HuH-7 (cell line): ENCODE measurements at regions not wholly inside any gene's neighbourhood (a gene's known extent, or its start where the extent isn't known, plus 50 kb on each side); places are given as distances from the start of the nearest gene placed in this dataset.

Source experiments
- DNase-seq: peaks from one replicate; pipeline ENCODE4 v3.0.0; 2011; ENCODE audit warnings: low spot score

DNA sequence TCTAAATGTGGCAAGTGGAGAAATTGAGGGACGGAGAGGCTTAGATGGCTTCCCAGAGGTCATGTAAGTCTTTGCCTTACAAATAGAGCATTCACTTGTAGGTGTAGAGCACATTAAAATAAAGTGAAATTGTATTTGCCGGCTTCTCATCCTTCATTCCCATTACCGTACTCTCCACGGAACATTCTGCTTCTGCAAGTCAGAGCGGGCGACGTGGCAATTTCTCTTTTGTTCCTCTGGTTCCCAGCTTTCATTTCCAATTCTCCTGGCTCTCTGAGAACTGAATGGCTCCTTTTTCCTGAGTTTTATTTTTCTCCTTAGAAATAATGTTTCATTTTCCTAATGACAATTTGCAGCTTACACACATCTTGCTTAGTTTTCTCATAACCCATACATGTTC lies 51.3 kb upstream of the PFKP start:
- DNase-seq: no peak

DNA sequence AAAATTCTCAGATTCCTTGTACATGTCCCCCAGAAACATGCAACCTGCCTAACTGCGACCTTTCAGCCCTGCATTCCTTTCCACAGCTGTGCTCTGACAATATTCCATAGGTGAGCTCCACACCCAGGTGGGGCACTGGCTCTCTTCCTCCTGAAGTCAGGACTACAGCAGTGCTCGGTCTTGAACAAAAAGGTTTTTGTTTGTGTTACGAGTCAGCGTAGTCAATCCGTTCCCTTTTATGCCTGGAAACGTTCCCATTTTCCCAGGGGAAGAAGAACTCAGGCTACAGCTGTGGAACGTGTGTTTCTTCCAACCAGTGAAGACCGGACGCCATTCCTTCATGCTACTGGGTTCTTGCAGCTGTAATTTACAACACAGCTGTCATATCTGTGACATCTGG lies 52.4 kb upstream of the PFKP start:
- no peak for DNase-seq

DNA sequence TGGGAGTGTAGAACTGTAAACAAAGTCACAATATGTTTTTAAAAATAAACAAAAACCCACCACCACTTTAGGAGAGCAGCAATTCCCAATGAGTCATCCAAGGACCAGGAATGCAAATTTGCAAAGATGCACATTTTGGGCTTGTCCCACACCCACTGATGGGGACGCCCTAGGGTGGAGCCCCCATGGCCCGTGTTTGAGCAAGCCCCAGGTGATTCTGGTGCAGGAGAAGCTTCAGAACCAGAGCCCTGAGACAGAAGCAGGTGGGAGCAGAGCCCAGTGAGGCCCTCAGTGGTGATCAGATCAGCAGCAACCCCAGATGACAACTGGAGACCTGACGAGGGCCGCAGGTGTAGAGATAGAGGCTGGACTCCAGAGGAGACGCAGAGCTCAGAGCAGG lies 55.1 kb upstream of the PFKP start:
- no peak for DNase-seq

DNA sequence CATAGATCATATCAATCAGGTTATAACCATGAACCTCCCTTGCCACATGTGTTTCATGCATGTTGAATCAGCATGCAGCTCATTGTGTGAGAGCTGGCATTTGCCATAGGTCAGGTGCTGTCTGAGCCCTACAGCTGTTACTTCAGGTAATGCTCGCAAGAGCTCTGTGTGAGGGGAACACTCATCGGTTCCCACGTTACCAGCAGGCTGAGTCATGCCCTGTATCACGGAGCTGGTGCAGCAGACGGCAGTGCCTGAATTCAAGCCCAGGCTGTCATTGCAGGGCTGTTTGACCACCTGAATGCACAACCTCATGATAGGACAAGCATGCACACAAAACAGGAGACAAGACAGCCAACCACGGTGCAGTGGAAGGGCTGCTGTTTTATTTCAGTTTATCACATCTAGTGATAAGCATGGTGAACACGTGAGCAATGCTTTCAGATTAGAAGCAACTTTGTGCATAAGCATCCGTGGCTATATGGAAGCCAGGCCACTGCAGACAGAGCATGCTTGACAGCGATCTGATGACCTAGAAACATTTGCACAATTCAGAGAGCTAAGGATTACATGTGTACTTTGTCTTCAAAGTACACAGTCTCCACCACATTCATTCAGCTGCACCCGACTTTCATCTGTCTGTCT lies 56.4 kb upstream of the PFKP start:
- DNase-seq: no peak

DNA sequence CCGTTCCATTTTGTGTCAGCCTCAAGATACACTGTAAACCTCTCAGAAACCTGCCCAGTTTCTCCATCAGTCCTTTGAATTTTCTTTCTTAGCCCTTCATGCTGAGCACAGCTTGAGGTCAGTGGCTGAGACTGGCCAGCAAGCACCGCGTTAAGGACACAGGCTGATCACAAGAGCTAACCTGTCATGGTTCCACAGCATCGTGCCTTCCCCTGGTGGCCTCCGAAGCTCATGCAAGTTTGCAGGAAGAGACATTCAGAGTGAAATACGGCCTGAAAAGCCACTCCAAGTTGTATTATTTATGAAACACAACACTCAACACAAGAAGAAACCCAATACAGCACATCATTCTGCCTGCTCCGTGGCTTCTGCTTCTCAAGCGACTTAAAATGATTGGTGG lies 57.0 kb upstream of the PFKP start:
- DNase-seq: no peak

DNA sequence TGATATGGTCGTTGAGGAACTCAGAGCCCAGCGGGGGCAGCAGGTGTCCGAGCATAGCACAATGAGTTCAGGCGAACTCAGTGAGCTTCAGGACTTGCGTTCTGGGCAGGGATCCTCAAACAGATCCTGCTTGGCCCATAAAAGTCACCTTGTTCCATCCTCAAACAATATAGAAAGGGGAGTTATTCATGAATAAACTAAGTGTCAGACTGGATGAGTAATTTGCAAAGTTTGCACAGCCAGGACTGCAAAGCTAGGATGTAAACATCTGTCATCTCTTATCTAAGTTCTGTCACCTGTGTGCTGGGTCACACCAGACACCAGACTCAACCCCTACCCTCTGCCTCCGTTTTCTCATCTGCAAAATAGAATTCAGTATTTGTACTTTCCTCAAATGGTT lies 58.0 kb upstream of the PFKP start:
- DNase-seq: no peak

DNA sequence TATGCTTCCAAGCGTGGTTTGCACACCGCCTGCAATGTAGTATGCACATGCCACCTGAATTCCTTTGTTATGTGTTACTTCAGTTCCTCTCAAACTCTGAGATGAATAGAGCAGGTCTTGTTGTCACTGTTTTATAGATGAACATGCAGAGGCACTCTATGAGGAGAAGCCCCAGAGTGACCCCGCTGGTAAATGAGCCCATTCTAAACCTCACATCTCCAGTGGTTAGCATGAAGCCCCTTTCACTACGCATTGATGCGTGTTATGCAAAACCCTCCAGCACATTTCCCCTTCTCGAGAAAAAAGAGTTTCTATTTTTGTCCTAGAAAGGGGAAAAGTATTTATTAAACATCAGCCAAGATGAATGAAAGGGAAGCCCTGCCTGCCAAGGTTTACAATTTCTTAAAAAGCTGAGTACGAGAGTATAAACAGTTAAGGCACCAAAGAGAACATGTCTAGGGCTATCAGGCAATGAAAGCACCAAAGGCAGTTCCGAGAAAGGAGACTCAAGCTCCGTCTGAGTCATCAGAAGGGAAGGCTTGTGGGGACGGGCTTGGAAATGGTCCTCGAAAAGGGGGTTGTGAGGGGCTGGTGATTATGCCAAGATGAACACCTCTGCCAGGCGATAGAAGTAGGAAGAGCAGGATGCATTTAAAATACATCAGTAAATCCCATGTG lies 58.7 kb upstream of the PFKP start:
- no peak for DNase-seq

DNA sequence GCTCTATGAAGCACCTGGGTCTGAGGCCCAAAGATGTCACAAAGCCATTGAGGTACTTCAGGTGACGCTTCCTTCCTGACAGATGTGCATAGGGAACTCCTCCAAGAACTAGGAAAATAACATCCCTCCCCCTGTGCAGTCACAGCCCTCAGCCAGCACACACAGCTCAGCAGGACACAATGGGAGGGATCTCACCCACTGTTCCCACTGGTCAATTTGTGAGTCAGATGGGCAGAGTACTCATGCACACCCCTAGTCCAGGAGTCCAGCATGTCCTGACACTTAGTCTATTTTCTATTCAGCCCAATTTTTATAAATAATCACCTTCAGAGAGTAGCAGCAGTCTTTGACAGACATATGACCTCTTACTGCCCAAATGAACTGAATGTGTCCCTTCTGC lies 60.7 kb upstream of the PFKP start:
- DNase-seq: no peak

DNA sequence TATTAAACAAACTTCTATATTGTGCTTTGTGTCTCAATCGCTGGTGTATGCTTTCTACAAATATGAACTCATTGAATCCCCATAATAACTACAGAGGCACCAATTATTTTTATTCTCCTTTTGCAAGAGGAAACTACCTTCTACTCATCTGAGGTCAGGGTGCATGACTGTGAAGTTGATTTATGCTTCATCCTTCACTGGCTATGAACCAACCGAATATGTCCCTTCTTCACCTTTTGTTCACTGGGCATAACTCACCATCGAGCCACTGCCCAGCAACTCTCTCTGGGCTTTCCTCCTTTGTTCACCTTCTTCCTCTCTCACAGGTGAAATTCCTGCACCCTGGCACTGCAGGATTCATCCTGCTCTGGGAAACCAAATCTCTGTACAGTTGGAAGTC lies 61.3 kb upstream of the PFKP start:
- DNase-seq: no peak

DNA sequence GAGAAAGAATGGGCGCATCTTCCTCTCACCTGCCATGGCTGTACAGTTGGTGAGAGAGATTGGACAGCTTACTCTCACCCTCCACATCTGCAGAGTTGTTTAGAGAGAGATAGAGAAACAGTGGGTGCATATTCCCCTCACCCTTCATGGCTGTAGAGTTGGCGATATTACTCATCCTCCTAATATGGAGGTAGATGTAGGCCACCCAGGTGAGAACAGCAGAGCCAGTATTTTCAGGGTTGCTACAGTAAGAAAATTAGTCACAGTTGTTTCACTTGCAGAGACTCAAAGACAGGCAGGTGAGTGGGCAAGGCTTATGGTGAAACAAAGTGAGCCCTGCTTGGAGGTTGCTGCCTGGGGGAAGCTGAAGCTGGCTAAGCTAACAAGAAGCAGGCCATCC lies 65.0 kb upstream of the PFKP start:
- no peak for DNase-seq

DNA sequence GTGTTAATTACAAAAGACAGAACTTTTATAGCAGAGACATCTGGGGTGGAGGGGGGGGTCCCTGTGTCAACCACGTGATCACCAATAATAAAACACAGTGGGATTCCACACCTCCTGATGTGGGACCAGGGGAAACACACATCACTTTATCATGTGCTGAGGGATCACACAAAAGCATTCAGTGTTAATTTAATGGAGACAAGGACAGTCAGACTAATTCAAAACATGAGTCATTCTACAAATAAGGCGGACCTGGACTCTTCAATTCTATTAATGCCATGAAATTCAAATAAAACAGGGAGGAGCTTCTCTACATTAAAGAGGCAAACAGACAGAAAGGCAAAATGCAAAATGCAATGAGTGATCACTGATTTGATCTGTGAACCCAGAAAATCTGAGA lies 67.3 kb upstream of the PFKP start:
- DNase-seq: no peak

DNA sequence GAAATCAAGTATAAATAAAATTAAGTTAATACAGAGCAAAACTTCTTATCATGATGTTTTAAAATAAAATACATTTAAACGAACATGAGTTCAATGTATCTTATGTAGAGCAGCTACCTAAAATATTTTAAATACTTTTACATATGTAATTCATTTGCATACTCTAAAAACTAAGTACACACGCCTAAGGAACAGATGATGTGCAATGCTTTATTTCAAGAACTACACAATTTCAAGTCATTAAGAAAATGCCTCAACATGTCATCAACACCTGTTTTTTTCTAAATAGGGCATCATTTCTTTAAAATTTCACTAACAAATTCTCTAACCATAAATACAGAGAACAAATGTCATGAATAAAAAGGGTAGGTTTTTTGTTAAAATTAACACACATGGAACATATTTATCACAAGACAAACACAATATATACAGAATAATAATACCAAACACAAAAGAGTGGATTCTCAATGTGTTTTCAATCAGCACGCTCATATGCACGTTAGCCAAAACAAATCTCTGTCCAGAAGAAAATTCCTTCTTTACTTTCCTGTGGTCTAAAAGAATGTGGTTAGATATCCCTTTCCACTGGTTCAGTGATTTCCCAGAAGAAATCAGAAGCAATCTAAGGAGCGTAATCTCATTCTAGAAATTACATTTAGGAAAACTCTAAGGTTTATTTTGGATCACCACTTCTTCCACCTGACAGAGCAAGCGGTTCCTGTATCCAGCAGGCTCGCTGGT lies 73.0 kb upstream of the PFKP start:
- no peak for DNase-seq

DNA sequence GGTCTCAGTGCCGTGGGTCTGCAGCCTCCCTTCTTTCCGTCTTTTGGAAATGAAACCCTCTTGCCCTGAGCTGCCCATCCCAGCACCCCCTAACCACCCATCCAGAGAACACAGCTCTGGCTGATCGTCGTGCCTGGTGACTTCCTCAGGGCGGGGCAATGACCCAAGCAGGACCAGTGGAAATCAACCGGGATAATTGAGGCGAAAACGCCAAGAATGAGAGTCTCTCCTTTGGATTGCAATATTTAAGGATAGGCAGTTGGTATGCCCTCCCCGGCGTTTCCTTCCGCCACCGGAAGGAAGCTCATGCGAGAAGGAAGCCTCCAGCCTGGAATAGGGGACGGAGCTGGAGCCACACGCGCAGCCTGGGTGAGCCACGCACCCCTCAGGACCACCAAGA lies 73.7 kb upstream of the PFKP start:
- no peak for DNase-seq

DNA sequence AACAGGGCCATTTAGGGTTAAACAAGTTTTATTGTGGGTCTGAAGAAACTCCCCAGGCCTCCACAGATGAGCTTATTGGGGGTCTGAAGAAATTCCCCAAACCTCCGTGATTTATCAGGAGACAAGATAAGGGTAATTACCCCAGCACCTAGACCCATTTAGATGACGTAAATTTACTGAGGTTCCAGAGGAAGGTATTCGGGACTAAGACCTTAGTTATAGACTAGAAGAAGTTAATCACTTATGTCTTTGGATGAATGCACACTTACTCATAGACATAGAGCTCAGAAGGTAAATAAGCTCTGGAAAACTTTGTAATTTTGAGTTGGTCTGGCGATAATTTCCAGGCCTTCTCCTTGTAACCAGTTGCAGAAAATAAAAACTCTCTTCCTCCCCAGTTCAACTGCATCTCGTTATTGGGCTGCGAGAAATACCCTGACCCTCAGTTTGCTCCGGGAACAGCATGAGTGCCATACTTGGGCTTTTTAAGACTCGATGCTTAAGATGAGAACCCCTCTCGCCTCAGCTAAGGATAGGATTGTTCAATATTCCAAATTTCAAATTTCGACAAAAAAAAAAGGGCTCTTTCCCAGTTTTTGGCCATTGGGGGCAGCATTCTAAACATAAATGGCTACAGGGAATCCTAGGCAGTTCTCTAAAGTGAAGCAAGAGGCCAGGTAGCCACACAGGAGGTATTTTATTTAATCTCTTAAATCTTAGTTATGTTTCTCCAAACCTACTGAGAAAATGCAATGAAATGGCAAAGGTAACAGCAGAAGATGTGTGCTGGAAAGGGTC lies 74.7 kb upstream of the PFKP start:
- no peak for DNase-seq

DNA sequence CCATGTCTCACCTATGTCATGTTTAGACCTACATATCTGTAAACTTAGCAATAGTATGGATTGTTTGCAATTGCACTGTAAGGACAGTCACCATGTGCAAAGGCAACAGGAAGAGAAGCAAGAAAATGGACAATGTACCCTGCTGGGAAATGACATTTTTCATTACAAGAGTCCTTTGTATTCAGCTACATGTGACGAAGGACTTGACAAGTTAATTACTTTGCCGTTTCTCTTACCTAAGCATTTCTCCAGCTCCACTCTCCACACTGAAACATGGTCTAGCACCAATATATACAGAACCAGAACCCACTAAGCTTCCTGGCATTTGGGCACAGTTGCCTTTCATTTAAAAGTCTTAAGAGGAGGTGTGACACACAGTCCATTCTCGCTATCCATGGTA lies 76.6 kb upstream of the PFKP start:
- DNase-seq: no peak

DNA sequence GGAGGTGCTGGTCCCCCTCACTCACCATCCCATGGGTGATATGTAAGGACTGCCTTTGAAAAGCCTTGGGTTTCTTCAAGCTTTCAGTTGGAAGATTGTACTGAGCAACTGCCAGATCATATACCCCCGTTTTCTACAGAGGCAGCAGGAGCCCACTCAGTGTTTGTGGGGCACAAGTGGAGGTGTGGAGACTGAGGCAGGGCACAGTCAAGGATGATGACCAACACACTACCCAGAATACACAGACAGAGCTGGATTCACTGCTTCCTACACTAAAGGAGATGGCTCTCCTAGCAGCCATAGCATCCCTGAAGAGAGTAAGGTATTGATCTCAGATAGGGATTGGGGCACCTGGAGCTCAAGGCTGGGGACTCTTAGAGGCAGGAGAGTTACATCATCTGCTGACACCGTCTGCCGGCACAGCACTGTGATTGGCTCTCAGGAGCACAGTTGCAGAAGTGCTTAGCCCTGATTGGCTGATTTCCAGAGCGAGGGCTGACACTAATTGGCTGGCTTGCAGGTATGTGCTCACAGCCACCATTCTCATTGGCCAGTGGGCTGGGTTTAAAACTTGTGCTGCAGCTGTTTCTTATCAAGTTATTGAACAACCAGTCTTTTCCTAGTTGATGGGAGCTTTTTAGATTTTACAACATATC lies 77.9 kb upstream of the PFKP start:
- no peak for DNase-seq

DNA sequence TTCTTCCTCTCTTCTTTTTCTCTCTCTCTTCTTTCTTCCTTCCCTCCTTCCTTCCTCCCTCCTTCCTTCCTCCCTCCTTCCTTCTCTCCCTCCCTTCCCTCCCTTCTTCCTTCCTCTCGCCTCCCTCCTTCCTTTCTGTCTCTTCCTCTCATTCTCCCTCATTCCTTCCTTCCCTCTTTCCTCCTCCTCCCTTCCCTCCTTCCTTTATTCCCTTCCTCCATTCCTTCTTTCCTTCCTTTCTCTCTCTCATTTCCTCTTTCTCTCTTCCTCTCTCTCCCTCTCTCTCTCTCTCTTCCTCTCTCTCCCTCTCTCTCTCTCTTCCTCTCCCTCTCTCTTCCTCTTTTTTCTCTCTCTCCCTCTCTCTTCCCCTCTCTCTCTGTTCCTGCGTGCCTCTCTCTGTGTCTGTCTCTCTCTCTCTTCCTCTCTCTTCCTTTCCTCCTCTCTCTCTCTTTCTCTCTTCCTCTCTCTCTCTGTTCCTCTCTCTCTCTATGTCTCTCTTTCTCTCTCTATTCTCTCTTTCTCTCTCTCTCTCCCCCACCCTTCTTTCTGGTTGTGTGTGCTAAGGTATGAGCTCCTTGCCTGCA lies 80.1 kb upstream of the PFKP start:
- DNase-seq: no peak

DNA sequence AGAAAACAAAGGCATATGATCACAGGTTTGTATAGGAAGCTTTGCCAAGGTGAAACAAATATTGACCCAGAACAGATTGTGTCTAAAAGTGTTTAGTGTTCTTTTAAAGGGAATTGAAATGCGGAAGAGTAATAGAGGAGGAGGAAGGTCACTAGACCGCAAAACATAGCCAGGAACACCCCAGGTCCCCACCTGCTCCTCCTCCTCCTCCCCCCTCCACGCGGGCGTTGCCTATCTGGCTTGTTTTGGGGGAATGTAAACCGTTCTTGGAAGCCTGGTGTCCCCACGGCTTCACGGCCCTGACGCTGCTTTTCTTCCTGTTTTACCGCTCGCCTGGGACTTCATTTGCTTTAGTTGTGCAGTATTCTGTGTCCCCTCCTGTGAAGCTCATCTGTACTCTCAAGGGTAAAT lies 81.0 kb upstream of the PFKP start:
- no peak for DNase-seq

DNA sequence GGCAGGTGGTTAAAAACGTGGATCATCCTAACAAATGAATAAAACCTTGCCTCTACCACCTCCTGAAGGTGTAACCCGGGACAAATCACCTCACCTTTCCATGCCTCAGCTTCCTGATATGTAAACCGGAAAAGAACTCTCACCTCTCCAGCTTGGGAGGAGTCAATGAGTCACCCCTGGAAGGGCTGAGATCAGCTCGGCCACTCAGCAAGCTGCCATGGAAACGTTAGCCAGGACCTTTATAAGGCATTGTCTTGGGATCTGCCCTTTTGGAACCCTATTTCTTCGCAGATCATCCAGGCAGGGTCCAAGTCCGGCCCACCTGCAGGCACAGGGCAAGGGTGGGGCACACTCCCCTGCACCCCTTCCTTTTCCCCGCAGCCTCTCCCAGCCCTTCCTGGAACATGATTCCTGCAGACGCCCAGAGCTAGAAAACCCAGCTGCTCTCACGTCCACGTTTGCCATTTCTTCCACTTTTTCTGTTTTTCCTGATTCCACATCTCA lies 81.6 kb upstream of the PFKP start:
- no peak for DNase-seq

DNA sequence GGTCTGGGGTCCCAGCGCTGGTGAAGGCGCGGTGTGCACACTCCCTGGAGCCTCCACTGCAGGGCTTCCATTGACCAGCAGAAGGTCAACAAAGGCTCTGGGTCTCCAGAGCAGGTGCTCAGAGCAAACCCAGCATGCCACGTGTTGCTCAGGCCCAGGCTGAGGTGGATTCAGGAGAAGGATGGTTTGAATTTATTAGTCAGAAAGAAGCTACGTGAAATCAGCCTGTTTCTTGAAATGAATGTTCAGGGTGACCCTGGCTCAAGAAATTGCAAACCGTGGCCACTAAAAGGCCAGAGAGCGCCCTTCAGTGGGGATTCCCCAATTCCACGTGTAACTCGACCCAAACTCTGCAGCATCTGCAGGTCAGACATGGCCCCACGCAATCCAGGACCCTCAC lies 82.7 kb upstream of the PFKP start:
- no peak for DNase-seq

DNA sequence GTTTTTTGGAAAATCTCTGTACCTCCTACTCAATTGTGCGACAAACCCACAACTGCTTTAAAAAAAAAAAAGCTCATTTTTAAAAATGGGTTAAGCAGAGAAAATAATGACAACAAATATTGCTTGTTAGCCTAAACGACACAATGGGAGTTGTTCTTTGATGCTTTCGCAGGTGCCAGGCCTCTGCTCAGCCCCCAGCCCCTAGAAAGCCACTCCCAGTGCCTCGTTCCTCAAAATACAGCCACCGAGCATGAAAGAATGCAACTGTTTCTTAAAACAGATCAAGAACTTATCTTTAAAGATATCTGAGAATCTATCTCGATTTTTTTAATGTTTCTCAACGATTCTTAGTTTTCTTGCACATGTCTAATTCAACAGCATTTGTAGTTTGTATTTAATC lies 85.2 kb upstream of the PFKP start:
- no peak for DNase-seq

DNA sequence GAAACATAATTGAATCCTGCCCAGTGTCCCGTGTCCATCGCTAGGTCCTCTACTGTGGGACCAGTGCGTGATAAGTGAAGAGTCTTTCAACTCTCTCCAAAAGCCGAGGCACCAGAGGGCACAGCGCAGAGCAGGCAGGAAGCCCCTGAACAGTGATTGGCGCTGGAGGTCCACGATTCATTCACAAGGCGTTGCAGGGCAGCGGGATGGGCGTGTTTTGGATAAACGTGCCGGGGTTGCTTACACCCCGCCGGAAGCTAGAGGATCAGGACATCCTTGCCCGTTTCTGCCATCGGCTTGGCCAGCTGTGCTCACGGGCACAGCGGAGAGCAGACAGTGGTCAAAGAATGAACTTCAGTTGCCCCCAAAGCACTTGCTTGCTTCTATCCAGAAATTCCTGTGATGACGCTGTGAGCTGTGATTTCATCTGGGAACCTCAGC lies 86.0 kb upstream of the PFKP start:
- DNase-seq: no peak
